Skin epidermis (tissue), 12 donors: ENCODE measurements at regions not wholly inside any gene's neighbourhood (a gene's known extent, or its start where the extent isn't known, plus 50 kb on each side); places are given as distances from the start of the nearest gene placed in this dataset.

Experiments
- H3K27ac ChIP-seq, 21 experiments: fragments of 200-600 bp; sonication (generic) in 11 of 21; one replicate each; pipeline ENCODE4 v1.5.0; 2020; ENCODE audit warnings: mild to moderate bottlenecking in 3 of 21, inconsistent platforms in 2 of 21, moderate library complexity in 2 of 21
- H3K4me3 ChIP-seq, 7 experiments: fragments of 200-600 bp; sonication (generic) in 2 of 7; one replicate each; pipeline ENCODE4 v1.5.0; 2020; ENCODE audit warnings: inconsistent platforms in 2 of 7, mild to moderate bottlenecking in 2 of 7, moderate library complexity in 1 of 7

- Histone ChIP-seq H3K27ac (no peak overlapping the region), H3K4me3 (no peak overlapping the region)
Measured at GRCh38 chr20:55790178-55790577, 215.1 kb downstream of the CBLN4 start.

GRCh38 chr20:55784036-55784435 lies 221.3 kb downstream of the CBLN4 start:
- Histone ChIP-seq H3K4me3 (no peak overlapping the region), H3K27ac (no peak overlapping the region)

GRCh38 chr20:55783381-55783780 lies 221.9 kb downstream of the CBLN4 start:
- Histone ChIP-seq H3K4me3 (no peak overlapping the region), H3K27ac (no peak overlapping the region)

GRCh38 chr20:55782912-55783253 lies 222.4 kb downstream of the CBLN4 start:
- H3K4me3 ChIP-seq = no peak overlapping the region
- no peak overlapping the region for H3K27ac ChIP-seq

GRCh38 chr20:55782224-55782911 lies 223.0 kb downstream of the CBLN4 start:
- Histone ChIP-seq H3K4me3 (no peak overlapping the region), H3K27ac (no peak overlapping the region)

GRCh38 chr20:55778796-55779195 lies 226.5 kb downstream of the CBLN4 start:
- no peak overlapping the region for H3K4me3 ChIP-seq
- no peak overlapping the region for H3K27ac ChIP-seq

- H3K27ac ChIP-seq = no peak overlapping the region
- no peak overlapping the region for H3K4me3 ChIP-seq
Measured at GRCh38 chr20:55777641-55778040, 227.7 kb downstream of the CBLN4 start.

- no peak overlapping the region for H3K4me3 ChIP-seq
- H3K27ac ChIP-seq = no peak overlapping the region
Measured at GRCh38 chr20:55776176-55776575, 229.1 kb downstream of the CBLN4 start.

- Histone ChIP-seq H3K4me3 (no peak overlapping the region), H3K27ac (no peak overlapping the region)
Measured at GRCh38 chr20:55774628-55775027, 230.7 kb downstream of the CBLN4 start.

- no peak overlapping the region for H3K4me3 ChIP-seq
- no peak overlapping the region for H3K27ac ChIP-seq
Measured at GRCh38 chr20:55761797-55762196, 243.5 kb downstream of the CBLN4 start.

- no peak overlapping the region for H3K4me3 ChIP-seq
- H3K27ac ChIP-seq = no peak overlapping the region
Measured at GRCh38 chr20:55761100-55761499, 244.2 kb downstream of the CBLN4 start.

- no peak overlapping the region for H3K4me3 ChIP-seq
- no peak overlapping the region for H3K27ac ChIP-seq
Measured at GRCh38 chr20:55760586-55760985, 244.7 kb downstream of the CBLN4 start.

GRCh38 chr20:55755861-55756260 lies 249.5 kb downstream of the CBLN4 start:
- no peak overlapping the region for H3K27ac ChIP-seq
- H3K4me3 ChIP-seq = no peak overlapping the region

- no peak overlapping the region for H3K4me3 ChIP-seq
- H3K27ac ChIP-seq = no peak overlapping the region
Measured at GRCh38 chr20:55755411-55755810, 249.9 kb downstream of the CBLN4 start.

- H3K27ac ChIP-seq = no peak overlapping the region
- H3K4me3 ChIP-seq = no peak overlapping the region
Measured at GRCh38 chr20:55746723-55747122, 258.6 kb downstream of the CBLN4 start.

GRCh38 chr20:55745840-55746239 lies 259.5 kb downstream of the CBLN4 start:
- H3K4me3 ChIP-seq = no peak overlapping the region

GRCh38 chr20:55744896-55745295 lies 260.4 kb downstream of the CBLN4 start:
- no peak overlapping the region for H3K27ac ChIP-seq
- H3K4me3 ChIP-seq = no peak overlapping the region

More at GRCh38 chr20:55745840-55746239, 259.5 kb downstream of the CBLN4 start:
- no peak overlapping the region for H3K27ac ChIP-seq

- no peak overlapping the region for H3K27ac ChIP-seq
Measured at GRCh38 chr20:55741801-55742200, 263.5 kb downstream of the CBLN4 start.

GRCh38 chr20:55740076-55740475 lies 265.2 kb downstream of the CBLN4 start:
- Histone ChIP-seq H3K4me3 (no peak overlapping the region), H3K27ac (no peak overlapping the region)

More at GRCh38 chr20:55741801-55742200, 263.5 kb downstream of the CBLN4 start:
- no peak overlapping the region for H3K4me3 ChIP-seq

- H3K4me3 ChIP-seq = no peak overlapping the region
- no peak overlapping the region for H3K27ac ChIP-seq
Measured at GRCh38 chr20:55730321-55730720, 275.0 kb downstream of the CBLN4 start.

GRCh38 chr20:55714736-55715135 lies 290.6 kb downstream of the CBLN4 start:
- H3K4me3 ChIP-seq = no peak overlapping the region
- no peak overlapping the region for H3K27ac ChIP-seq

- H3K4me3 ChIP-seq = no peak overlapping the region
- no peak overlapping the region for H3K27ac ChIP-seq
Measured at GRCh38 chr20:55714082-55714481, 291.2 kb downstream of the CBLN4 start.
